ENCODE measurements at regions not wholly inside any gene's neighbourhood (a gene's known extent, or its start where the extent isn't known, plus 50 kb on each side); places are given as distances from the start of the nearest gene placed in this dataset.

DNA sequence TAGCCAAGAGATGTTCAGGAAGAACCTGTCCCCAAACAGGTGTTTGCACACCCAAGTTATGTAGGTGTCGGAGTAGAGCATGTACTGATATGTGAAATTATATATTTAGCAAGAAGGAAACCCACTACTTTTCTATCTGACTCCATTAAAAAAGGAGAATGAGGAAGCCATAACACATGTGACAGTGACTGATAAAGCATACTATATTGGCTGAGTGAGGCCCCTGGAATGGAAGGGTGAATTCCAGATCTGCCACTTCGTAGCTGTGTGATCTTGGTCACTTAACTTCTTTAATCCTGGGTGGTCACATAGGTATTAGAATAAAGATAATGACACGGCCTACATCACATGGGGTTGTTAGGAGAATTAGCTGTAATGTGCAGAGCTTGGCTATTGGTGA, 116.0 kb upstream of the MAN2A1 start:
- TF ChIP-seq, protein P1, sequence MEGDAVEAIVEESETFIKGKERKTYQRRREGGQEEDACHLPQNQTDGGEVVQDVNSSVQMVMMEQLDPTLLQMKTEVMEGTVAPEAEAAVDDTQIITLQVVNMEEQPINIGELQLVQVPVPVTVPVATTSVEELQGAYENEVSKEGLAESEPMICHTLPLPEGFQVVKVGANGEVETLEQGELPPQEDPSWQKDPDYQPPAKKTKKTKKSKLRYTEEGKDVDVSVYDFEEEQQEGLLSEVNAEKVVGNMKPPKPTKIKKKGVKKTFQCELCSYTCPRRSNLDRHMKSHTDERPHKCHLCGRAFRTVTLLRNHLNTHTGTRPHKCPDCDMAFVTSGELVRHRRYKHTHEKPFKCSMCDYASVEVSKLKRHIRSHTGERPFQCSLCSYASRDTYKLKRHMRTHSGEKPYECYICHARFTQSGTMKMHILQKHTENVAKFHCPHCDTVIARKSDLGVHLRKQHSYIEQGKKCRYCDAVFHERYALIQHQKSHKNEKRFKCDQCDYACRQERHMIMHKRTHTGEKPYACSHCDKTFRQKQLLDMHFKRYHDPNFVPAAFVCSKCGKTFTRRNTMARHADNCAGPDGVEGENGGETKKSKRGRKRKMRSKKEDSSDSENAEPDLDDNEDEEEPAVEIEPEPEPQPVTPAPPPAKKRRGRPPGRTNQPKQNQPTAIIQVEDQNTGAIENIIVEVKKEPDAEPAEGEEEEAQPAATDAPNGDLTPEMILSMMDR (conservative IDR thresholded peaks at IDR 0.05; ENCODE audit: low read depth, low read length), result no peak
- no peak for TF ChIP-seq EZH2 (IDR thresholded peaks at IDR 0.05; ENCODE audit: low read length, unreplicated experiment)
- no peak for TF ChIP-seq EZH2phosphoT487 (IDR thresholded peaks at IDR 0.05; ENCODE audit: borderline replicate concordance, low read length)

Data from PC-3 (cell line).